ENCODE measurements at regions not wholly inside any gene's neighbourhood (a gene's known extent, or its start where the extent isn't known, plus 50 kb on each side); places are given as distances from the start of the nearest gene placed in this dataset.

DNA sequence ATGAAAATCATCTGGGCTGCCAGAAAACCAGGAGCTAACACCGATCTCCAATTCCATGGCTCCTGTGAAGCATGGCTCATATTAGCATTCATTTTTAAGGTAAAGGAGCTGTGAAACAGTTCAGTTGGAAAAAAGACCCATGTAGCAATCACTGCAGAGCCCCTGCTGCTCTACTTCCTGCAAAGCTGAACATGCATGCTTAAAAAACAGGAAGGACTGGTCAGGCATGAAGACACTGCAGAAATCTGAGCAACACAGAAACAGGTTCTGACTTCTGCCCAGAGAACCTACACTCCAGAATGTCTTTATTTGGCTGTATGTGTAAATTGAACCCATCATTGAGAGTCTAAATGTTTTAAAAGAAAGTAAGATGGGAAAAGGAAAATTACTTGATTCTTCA is 950.6 kb downstream of the DCDC2C start:
- Mint-ChIP-seq H3K4me3 (no peak overlapping the region), H3K27ac (no peak overlapping the region), H3K27me3 (no peaks in the 10 kb centered on the region), H3K36me3 (ENCODE audit: low read depth) (no peaks in the 10 kb centered on the region), H3K9me3 (peaks cover 2% of the 10 kb centered on the region), H3K4me1 (no peaks in the 10 kb centered on the region)
- no peak for DNase-seq
- ChIA-PET POLR2A (no interaction called here), CTCF (no interaction called here)

DNA sequence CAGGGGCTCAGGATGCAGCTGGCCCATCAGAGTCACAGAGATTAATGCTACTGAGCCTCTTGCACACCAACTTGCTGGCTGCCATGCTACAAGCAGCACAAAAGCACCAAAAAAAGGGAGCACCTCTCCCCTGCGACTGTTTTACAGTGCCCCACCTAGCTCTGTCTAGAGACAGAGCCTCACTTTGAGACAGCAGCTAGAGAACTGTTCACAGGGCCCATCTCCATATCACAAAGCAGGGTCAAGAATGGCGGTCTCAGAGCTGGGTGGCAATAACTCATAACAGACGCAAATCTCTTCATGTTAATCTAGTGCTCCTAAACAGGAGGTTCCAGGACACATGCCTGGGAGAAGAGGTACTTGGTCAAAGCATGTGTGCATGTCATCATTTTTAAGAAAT is 953.0 kb downstream of the DCDC2C start:
- Mint-ChIP-seq H3K27ac (no peak overlapping the region), H3K27me3 (no peaks in the 10 kb centered on the region), H3K36me3 (ENCODE audit: low read depth) (no peaks in the 10 kb centered on the region), H3K4me1 (no peaks in the 10 kb centered on the region), H3K9me3 (peaks cover 2% of the 10 kb centered on the region), H3K4me3 (no peak overlapping the region)
- DNase-seq, result no peak
- CTCF ChIA-PET, result interaction anchor here (0.5 kb wide), 1 partner anchor 697 kb away, joined by 3 read pairs; no protein-coding TSS in a partner anchor
- POLR2A ChIA-PET, result no interaction called here

DNA sequence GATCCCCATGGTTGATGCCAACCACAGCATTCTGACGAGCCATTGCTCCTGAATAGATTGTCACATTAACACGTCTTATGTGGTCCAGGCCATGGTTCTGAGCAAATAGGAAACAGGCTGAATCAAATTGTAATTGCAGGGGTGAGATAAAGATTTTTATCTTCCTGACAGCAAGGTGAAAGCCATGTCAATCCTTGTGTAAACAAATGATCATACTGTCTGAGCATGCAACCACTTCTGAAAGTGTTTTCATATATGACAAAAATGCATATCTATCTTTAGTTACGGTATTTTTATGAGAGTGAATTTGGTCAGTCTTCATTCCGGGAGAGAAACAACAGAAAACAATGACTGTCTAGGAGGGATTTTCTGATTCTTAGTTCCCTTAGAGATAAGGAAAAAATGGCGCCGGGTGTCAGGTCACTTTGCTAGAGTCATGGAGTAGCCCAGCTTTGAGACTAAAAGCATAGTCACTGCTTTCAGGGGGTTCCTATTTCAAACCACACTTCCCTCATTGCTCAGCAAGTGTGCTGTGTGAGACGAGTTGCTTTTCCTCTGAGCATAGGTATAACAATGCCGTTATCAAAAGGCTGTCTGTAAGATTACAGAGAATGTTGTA is 958.9 kb downstream of the DCDC2C start:
- Mint-ChIP-seq H3K9me3 (peaks cover 11% of the 10 kb centered on the region), H3K27ac (no peak overlapping the region), H3K4me1 (no peaks in the 10 kb centered on the region), H3K27me3 (no peaks in the 10 kb centered on the region), H3K4me3 (no peak overlapping the region), H3K36me3 (ENCODE audit: low read depth) (no peaks in the 10 kb centered on the region)
- DNase-seq, result no peak
- ChIA-PET POLR2A (no interaction called here), CTCF (no interaction called here)

DNA sequence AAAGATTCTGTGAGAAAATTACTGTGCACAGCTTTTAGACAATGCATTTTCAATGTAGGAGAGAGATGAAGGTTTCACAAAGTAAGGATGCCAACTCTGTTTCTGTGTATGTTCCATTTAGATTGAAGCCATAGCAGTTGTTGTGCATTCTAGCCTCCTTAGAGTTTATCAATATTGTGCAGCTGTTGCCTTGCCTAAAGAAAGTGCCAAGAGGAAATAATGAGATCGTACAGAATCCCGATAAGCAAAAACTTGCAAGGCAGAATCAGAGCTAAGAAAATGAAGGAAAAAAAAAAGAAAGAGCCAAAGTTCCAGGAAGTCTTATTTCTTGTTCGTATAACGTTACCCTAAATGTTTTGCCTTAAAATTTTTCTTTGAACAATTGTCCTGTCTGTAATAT is 965.0 kb downstream of the DCDC2C start:
- H3K27ac Mint-ChIP-seq, result no peak overlapping the region
- no peak overlapping the region for H3K4me3 Mint-ChIP-seq
- peaks cover 5% of the 10 kb centered on the region for H3K4me1 Mint-ChIP-seq
- ChIA-PET CTCF (no interaction called here), POLR2A (no interaction called here)
- H3K9me3 Mint-ChIP-seq, result peaks cover 13% of the 10 kb centered on the region
- DNase-seq, result no peak
- H3K36me3 Mint-ChIP-seq (ENCODE audit: low read depth), result no peaks in the 10 kb centered on the region
- H3K27me3 Mint-ChIP-seq, result no peaks in the 10 kb centered on the region

DNA sequence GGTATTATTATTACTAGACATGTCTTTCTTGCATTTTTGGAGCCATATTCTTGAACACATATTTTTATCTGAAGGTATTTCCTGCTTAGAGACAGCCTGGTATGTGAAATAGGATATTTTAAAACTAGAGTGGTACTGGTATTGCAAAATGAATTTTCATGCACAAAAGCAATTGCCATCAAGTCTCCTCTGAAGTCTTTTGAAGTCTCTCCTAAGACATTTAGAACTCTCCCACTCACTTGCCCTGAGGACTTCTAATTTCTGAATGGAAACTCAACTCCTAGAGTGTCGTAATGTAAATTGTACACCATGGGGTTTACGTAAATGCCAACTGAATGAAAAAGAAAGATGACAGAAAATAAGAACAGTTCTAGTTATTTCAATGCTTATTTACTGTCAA is 967.0 kb downstream of the DCDC2C start:
- DNase-seq, result no peak

DNA sequence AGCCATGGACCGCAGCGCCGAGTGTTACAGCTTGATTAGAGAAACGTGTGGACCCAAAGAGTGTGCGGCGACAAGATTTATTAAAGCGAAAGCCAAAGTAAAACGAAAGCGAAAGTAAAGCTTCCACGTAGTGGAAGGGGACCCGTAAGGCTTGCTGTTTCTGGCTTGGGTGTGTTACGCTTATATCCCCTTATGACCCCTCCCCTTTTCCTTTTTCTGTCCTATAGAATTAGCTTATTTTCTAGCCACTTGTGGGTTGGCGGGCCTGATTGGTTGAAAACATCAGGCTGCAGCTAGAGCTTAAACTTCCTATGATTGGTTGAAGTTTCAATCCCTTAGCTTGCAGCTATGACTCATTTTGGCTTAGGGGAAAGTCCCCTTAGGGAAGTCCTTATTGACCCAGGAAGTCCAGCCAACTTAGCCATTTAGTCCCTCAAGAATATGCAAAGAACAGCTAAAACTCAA is 969.7 kb downstream of the DCDC2C start:
- no peak for DNase-seq
- no peak overlapping the region for H3K4me3 Mint-ChIP-seq
- POLR2A ChIA-PET, result no interaction called here
- H3K27ac Mint-ChIP-seq, result no peak overlapping the region
- H3K36me3 Mint-ChIP-seq (ENCODE audit: low read depth), result no peaks in the 10 kb centered on the region
- CTCF ChIA-PET, result no interaction called here
- peaks cover 5% of the 10 kb centered on the region for H3K4me1 Mint-ChIP-seq
- peaks cover 11% of the 10 kb centered on the region for H3K9me3 Mint-ChIP-seq
- H3K27me3 Mint-ChIP-seq, result no peaks in the 10 kb centered on the region

More for the DNA sequence above, 967.0 kb downstream of the DCDC2C start:
- Mint-ChIP-seq H3K27ac (no peak overlapping the region), H3K4me1 (peaks cover 5% of the 10 kb centered on the region), H3K9me3 (peaks cover 13% of the 10 kb centered on the region), H3K4me3 (no peak overlapping the region), H3K36me3 (ENCODE audit: low read depth) (no peaks in the 10 kb centered on the region), H3K27me3 (no peaks in the 10 kb centered on the region)
- ChIA-PET POLR2A (no interaction called here), CTCF (no interaction called here)

DNA sequence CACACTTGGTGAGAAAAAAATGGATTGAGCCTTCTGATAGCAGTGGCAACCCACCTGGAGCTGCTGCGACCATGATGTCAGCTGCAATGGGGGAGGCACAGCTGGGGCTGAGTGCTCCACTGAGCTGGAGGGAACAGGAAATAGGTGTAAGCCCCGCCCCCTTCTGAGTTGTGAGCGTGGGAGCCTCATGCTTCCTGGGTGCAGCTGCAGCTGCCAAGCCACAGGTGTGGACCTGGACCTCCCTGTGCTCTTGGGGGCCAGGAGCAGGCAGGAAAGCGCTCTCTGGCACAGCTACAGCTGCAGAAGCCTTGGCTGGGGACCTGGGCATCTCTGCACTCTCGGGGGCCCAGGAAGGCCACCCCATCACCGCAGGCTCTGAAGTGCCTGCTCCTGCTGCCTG is 970.6 kb downstream of the DCDC2C start:
- ChIA-PET POLR2A (no interaction called here), CTCF (no interaction called here)
- peaks cover 11% of the 10 kb centered on the region for H3K9me3 Mint-ChIP-seq
- H3K4me1 Mint-ChIP-seq, result peaks cover 5% of the 10 kb centered on the region
- H3K4me3 Mint-ChIP-seq, result no peak overlapping the region
- H3K27me3 Mint-ChIP-seq, result no peaks in the 10 kb centered on the region
- H3K27ac Mint-ChIP-seq, result no peak overlapping the region
- H3K36me3 Mint-ChIP-seq (ENCODE audit: low read depth), result no peaks in the 10 kb centered on the region
- DNase-seq, result no peak

DNA sequence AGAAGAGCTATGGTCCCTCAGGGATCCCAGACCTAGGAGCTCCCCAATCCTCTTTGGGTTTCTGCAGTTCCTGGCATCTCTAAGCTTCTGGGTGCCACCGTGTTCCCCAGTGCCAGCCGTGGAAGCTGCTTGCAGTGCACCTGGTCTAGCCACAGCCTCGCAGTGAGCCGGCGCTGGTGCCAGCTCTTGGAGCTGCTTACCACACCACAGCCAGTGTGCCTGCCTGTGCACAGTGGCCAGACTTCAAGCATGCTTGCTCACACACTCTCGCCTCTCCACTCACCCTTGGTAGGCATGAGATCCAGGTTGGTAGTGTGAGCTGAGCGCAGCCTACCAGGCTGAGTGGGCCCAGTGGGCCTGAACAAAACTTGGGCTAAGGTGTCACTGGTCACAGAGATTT is 971.9 kb downstream of the DCDC2C start:
- ChIA-PET POLR2A (no interaction called here), CTCF (no interaction called here)
- Mint-ChIP-seq H3K27me3 (no peaks in the 10 kb centered on the region), H3K9me3 (peaks cover 13% of the 10 kb centered on the region), H3K36me3 (ENCODE audit: low read depth) (no peaks in the 10 kb centered on the region), H3K4me3 (no peak overlapping the region), H3K27ac (no peak overlapping the region), H3K4me1 (peaks cover 5% of the 10 kb centered on the region)
- DNase-seq, result no peak

DNA sequence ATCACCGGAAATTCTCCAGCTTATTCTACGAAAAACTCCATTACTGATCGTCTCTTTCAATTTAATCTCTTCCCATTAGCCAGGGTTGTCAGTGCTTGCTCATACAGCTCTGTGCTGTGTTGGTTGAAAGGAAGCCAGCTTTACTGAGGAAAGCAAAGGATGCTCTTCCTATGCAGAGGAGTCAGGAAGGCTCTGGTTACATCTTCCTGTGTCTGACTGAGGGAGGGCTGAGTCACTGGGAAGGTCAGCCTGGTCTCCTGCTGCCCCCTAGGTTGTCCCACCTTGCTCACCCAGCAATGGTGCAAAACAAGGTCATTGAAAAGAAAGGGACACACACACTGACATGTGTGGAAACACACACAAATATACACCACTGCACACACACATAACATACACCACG is 975.6 kb downstream of the DCDC2C start:
- Mint-ChIP-seq H3K4me3 (no peak overlapping the region), H3K36me3 (ENCODE audit: low read depth) (no peaks in the 10 kb centered on the region), H3K27ac (no peak overlapping the region), H3K27me3 (no peaks in the 10 kb centered on the region), H3K9me3 (peaks cover 5% of the 10 kb centered on the region), H3K4me1 (no peaks in the 10 kb centered on the region)
- POLR2A ChIA-PET, result no interaction called here
- DNase-seq, result no peak
- CTCF ChIA-PET, result no interaction called here

DNA sequence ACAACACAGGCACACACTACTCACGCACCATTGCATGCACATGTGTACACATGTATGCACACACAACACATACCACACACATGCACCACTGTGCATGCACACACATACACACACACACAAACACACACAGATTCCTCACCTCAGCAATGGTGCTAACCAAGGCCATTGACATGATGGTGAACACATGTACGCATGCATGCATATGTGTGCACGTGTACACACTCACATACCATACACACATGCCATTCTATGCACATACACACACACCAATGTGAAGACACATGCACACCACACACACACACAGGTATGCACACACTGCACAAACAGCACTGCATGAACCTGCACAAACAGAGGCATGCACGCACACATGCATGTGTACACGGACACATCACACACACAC is 976.0 kb downstream of the DCDC2C start:
- no peak for DNase-seq
- Mint-ChIP-seq H3K9me3 (peaks cover 5% of the 10 kb centered on the region), H3K27me3 (no peaks in the 10 kb centered on the region), H3K36me3 (ENCODE audit: low read depth) (no peaks in the 10 kb centered on the region), H3K4me3 (no peak overlapping the region), H3K27ac (no peak overlapping the region), H3K4me1 (no peaks in the 10 kb centered on the region)
- ChIA-PET POLR2A (no interaction called here), CTCF (no interaction called here)

DNA sequence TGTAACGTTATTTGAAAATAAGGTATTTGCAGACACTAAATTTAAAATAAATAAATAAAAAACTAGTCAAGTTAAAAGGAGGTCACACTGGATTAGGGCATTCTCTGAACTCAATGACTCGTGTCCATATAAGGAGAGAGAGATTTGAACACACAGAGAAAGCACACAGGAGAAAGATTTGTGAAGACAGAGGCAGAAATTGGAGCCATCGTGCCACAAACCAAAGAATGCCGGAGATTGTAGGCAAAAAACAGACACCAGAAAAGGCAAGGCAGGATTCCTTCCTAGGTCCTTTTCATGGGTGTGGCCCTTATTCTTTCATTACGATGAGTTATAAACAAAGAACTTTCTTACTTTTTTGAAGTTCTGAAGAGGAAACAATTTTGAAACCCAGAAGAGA is 981.5 kb downstream of the DCDC2C start:
- Mint-ChIP-seq H3K4me1 (no peaks in the 10 kb centered on the region), H3K36me3 (ENCODE audit: low read depth) (no peaks in the 10 kb centered on the region), H3K27ac (no peak overlapping the region), H3K9me3 (peaks cover 2% of the 10 kb centered on the region), H3K27me3 (no peaks in the 10 kb centered on the region), H3K4me3 (no peak overlapping the region)
- POLR2A ChIA-PET, result no interaction called here
- DNase-seq, result no peak
- CTCF ChIA-PET, result no interaction called here

DNA sequence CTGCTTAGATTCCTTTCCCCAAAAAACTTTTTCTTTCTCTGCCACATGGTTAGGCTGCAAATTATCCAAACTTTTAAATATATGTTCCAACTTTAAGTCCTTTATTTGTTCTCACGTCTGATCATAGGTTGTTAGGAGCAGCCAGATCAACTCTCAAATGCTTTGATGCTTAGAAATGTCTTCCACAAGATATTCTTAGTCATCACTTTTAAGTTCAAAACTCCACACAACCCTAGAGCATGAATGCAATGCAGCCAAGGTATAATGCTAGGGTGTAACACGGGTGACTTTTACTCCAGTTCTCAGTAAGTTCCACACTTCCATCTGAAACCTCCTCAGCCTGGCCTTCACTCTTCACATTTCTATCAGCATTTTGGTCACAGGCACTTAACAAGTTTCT is 987.5 kb downstream of the DCDC2C start:
- CTCF ChIA-PET, result no interaction called here
- POLR2A ChIA-PET, result no interaction called here
- H3K36me3 Mint-ChIP-seq (ENCODE audit: low read depth), result no peaks in the 10 kb centered on the region
- DNase-seq, result no peak
- no peak overlapping the region for H3K4me3 Mint-ChIP-seq
- no peak overlapping the region for H3K27ac Mint-ChIP-seq
- no peaks in the 10 kb centered on the region for H3K27me3 Mint-ChIP-seq
- H3K9me3 Mint-ChIP-seq, result peaks cover 11% of the 10 kb centered on the region
- no peaks in the 10 kb centered on the region for H3K4me1 Mint-ChIP-seq

DNA sequence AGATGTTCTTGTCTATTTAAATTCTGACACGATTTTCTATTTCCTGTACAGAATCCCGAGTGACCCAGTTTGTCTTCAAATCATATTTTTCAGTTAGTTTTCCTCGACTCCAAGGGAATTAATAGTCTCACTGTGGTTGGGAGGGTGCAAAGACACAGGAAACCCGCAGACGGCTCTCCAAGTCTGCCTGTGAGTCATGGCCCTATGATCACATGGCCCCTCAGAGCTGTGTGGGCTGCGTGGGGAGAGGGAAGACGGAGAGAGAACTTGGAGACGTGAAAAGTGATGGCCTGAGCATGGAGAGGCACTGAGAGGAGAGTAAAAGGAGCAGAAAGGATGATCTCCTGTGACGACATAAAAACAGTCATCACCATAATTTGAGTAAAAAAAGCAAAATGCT is 989.9 kb downstream of the DCDC2C start:
- peaks cover 11% of the 10 kb centered on the region for H3K9me3 Mint-ChIP-seq
- ChIA-PET CTCF (no interaction called here), POLR2A (no interaction called here)
- DNase-seq, result no peak
- no peaks in the 10 kb centered on the region for H3K4me1 Mint-ChIP-seq
- H3K4me3 Mint-ChIP-seq, result no peak overlapping the region
- H3K36me3 Mint-ChIP-seq (ENCODE audit: low read depth), result no peaks in the 10 kb centered on the region
- no peaks in the 10 kb centered on the region for H3K27me3 Mint-ChIP-seq
- H3K27ac Mint-ChIP-seq, result no peak overlapping the region

DNA sequence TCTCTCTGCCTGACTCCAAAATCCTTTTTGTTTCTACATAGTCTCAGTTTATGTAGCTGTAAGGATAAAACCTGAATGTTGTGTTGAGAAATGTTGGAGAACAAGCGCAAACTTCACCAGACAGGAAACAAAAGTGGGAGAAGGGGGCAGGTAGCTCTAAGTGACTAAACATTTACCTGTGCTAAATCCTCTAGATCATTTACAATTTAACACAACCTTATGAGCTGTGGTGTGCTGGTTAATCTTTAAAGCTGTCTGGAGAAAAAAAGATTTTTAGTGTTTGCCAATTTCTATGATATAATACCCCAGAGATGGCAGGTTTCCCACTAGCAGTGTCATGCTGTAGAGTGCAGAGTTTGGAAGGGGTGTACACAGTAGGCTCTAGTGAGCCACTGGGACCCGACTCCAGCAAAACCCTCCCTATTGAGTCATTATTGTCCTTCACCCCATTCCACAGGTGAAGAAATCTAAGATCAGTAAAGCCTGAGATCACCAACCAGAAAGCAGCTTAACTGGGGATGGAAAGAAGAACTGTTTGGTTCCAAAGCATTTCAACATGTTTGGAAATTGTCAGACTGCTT is 992.0 kb downstream of the DCDC2C start:
- ChIA-PET CTCF (no interaction called here), POLR2A (no interaction called here)
- Mint-ChIP-seq H3K36me3 (ENCODE audit: low read depth) (no peaks in the 10 kb centered on the region), H3K27ac (no peak overlapping the region), H3K4me3 (no peak overlapping the region), H3K9me3 (peaks cover 9% of the 10 kb centered on the region), H3K4me1 (no peaks in the 10 kb centered on the region), H3K27me3 (no peaks in the 10 kb centered on the region)
- no peak for DNase-seq
